ENCODE measurements at regions not wholly inside any gene's neighbourhood (a gene's known extent, or its start where the extent isn't known, plus 50 kb on each side); places are given as distances from the start of the nearest gene placed in this dataset.

- TF ChIP-seq SP1 (IDR thresholded peaks at IDR 0.05), result no peak
- TF ChIP-seq ZNF384 (IDR thresholded peaks at IDR 0.05), result no peak
- no peak for TF ChIP-seq ELF4 (IDR thresholded peaks at IDR 0.05)
- TF ChIP-seq ARNT (IDR thresholded peaks at IDR 0.05), result no peak
- TF ChIP-seq PKNOX1 (IDR thresholded peaks at IDR 0.05), result no peak
- TF ChIP-seq LEF1 (IDR thresholded peaks at IDR 0.05; ENCODE audit: borderline replicate concordance), result no peak
- no peak for TF ChIP-seq CTBP1 (IDR thresholded peaks at IDR 0.05; ENCODE audit: borderline replicate concordance)
- no peak for TF ChIP-seq FOXA1 (IDR thresholded peaks at IDR 0.05)
- no peak for TF ChIP-seq FOXM1 (IDR thresholded peaks at IDR 0.05; ENCODE audit: borderline replicate concordance)
Observed at GRCh38 chr10:130728531-130729215, 582.8 kb downstream of the TCERG1L start.

Measured in HEK293T (cell line).